GM12892 (cell line): ENCODE measurements at regions not wholly inside any gene's neighbourhood (a gene's known extent, or its start where the extent isn't known, plus 50 kb on each side); places are given as distances from the start of the nearest gene placed in this dataset.

Source experiments
- POLR2A ChIP-seq: IDR thresholded peaks from 2 replicates; pipeline ENCODE4 v1.6.1; 2011; ENCODE audit warnings: low read depth, low read length, control low read depth
- POLR2AphosphoS5 ChIP-seq: IDR thresholded peaks from 2 replicates; pipeline ENCODE4 v1.6.1; 2011; ENCODE audit warnings: low read depth, low read length, control low read depth

DNA sequence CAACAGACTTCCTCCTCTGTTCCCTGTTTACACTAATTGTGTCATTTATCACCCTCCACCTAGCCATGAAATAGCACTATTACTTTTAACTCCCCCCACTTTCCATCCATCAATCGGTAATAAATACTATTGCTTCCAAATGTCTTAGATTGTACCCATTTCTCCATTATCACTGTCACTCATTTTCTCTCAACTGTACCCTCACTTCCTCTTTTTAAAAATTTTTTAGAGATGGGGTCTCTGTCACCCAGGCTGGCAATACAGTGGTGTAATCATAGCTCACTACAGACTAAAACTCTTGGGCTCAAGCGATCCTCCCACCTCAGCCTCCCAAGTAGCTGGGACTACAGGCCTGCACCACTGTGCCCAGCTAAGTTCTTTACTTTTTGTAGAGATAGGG is 123.5 kb upstream of the EGR2 start:
- no peak for TF ChIP-seq POLR2A
- no peak for TF ChIP-seq POLR2AphosphoS5
